HG02884 (cell line): ENCODE measurements at regions not wholly inside any gene's neighbourhood (a gene's known extent, or its start where the extent isn't known, plus 50 kb on each side); places are given as distances from the start of the nearest gene placed in this dataset.
"Not testable (repeated sequence)": the region's sequence is repeated elsewhere in the genome, so short reads cannot be mapped to it uniquely, and the experiment has no call there.

Experiments used
- ATAC-seq: cut with Tn5 transposase; IDR thresholded peaks from one replicate; pipeline ENCODE4 v1.9.1; 2021; ENCODE audit warnings: mild to moderate bottlenecking, moderate library complexity; ENCODE audit not compliant: unreplicated experiment

GRCh38 chr16:21363550-21364223 is 85.6 kb upstream of the CRYM start:
- not testable (repeated sequence) for ATAC-seq

DNA sequence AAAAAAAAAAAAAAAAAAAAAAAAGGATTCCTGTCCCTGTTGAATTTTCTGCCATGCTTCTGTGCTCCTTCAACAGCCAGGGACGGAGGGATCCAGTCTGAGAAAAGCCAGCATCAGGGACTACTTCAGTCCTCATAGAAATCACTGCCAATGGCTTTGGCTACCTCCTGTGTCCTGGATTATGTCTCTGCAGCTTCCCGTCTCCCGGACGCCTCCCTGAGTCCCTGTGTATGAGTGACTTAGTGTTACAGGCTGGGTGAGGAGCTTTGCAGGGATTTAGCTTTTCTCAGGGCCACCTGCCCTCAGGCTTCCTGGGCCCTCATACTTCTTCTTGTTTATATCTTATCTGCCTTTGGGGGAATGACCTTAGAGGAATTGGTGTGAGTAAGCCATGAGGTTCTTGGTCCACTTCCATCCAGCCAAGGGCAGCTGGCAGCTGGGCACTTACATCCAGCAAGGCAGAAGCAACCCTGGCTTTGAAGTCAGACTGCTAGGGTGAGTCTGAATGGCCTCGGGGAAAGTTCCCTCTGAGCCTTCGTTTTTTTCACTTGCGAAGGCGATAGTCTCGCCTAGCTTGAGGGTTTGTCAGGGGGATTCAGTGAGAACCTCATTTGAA is 83.6 kb upstream of the CRYM start:
- ATAC-seq = not testable (repeated sequence)

DNA sequence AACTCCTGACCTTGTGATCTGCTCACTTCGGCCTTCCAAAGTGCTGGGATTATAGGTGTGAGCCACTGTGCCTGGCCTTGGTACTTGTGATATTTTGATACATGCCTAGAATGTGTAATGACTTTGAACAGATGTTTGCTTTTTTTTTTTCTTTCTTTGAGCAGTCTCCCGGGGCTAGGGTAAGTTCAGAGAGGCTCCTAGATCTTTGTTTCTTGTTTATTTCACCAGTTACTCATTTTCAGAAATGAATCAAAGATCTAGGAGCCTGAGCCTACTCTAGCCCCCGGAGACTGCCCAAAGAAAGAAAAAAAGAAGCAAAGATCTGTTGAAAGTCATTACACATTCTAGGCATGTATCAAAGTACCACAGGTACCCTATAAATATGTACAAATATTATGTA is 83.0 kb upstream of the CRYM start:
- ATAC-seq = not testable (repeated sequence)

DNA sequence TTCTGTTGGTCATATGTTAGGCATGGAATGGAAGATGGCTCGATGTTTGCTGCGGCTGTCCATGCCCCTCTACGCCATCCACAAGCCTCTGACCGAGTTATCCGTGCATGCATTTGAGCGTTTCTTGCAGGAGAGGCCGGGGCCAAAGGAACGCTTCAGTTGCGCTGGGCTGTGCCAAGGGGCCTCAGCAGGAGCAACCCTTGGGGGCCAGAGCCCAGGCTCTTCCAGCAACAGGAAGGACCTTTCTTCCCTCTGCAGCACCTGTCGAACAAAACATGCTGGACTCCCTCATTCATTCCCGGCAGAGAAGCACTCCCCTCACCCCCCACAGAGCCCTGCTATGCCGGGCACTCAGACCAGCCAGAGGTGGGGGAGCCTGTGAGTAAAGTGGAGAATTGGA is 81.4 kb upstream of the CRYM start:
- ATAC-seq = not testable (repeated sequence)

DNA sequence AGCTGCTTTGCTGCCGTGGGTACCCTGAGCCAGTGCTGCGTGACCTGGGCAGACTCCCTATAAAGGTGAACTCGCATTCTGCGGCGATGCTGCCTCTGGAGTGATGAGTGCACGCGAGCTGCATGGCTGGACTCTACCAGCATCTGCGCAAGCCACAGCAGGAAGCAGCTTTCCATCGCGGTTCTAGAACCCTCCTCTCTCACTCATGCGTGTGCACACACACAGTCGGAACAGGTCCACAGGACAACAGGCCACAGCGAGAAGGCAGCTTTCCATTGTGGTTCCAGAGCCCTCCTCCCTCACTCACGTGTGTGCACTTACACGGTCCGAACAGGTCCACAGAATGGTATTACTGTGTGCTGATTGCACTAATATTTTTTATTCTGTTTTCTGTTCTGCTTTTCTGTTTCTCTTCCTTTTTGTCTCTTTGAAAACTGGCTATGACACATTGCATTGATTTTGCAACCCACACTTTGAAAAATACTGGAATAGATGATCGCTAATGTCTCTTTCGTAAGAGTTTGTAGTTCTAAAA is 80.2 kb upstream of the CRYM start:
- peak; percentile 53 for ATAC-seq

- ATAC-seq = not testable (repeated sequence)
Measured at GRCh38 chr16:21356308-21356707, 78.2 kb upstream of the CRYM start.

- not testable (repeated sequence) for ATAC-seq
Measured at GRCh38 chr16:21351433-21351832, 73.3 kb upstream of the CRYM start.

DNA sequence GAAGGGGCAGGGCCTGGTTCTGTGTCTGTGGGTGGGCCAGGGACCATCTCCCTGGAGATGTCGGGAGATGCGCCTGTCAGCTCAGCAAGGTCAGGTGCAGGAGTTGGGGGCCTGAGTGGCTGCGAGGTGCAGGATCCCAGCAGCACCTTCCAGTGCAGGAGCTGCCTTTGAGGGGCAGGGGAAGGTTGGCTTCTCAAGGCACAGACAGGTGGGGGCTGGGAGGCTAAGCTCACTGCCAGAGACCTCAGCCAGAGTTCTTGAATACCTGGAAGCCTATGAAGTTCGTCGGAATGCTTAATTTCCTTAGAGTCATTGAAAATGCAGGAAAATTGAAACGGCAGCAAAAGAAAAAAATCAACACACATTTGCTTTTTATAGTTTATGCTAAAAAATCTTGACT is 72.8 kb upstream of the CRYM start:
- not testable (repeated sequence) for ATAC-seq

GRCh38 chr16:21349336-21349735 is 71.2 kb upstream of the CRYM start:
- not testable (repeated sequence) for ATAC-seq

- not testable (repeated sequence) for ATAC-seq
Measured at GRCh38 chr16:21348815-21349214, 70.7 kb upstream of the CRYM start.

DNA sequence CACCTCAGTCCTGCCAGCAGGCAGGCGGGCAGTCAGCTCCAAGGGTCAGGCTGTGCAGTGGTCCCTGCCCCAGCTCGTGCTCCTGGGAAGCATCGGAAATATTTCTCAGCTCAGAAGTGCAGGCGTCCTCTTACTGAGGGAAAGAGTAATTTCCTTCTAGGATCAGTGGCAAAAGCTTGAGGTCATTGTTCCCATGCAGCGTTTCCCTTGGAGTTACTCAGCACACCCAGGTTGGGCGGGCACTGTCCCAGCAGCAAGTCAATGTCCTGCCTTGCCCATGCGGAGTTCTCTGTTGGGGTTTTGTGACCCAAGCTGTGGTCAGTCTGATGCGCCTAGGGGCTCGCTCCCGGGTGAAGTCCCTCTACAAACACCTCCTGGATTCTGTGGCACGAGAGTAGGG is 69.4 kb upstream of the CRYM start:
- not testable (repeated sequence) for ATAC-seq

DNA sequence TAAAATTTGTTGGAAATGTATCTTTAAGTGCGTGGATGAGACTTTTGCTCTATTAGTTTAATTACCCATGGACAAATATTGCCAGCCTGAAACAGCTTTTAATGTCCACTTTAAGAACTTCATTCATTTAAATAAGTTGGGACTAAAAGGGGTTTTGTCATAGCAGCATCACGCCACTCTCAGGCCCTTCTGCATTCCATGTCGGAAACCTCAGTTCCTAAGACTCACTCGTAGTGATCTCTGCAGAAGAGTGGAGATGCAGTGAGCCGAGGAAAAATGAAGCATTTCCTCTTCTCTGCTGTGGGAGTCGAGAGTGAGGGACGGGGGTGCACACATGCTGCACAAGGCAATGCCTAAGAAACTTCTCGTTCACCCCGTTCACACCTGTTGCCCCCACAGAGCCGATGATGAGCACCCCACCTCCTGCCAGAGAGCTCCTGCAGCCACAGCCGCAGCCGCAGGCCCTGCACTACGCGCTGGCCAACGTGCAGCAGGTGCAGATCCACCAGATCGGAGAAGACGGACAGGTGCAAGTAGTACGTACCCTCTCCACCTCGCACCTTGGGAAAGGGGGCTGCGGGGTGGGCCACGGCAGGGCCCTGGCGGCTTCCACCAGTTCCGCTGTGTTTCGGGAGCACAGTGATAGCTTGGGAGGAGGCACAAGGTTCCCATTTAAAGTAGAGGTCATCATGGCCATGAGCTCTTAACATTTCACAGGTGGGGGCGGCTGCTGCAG is 68.8 kb upstream of the CRYM start:
- not testable (repeated sequence) for ATAC-seq

DNA sequence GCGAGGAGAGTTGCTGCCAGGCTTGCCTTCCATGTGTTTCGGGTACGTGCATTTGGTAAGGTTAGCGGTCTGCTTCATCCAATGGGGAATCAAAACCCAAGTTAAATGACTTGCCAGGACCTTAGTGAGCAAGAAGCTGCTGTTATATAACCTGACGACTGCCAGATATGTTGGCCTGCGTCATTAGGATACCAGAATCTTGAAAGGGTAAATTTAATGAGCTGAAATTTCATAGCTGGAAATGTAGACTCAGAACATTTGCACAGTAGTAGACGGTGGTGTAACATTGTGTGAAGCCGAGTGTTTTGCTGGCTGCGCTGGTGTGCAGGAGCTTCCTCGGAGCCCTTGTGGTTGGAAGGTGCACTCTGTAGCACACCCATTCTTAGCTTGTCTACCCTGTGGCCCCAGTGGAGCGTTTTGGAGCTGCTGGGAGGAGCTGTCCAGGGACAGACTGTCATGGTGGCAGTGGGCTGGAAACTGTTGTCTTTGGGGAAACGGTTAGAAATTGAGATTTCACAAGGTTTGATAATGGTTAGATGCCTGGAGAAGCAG is 66.3 kb upstream of the CRYM start:
- not testable (repeated sequence) for ATAC-seq

- no peak for ATAC-seq
Measured at GRCh38 chr16:21341101-21341500, 63.0 kb upstream of the CRYM start.

- ATAC-seq = no peak
Measured at GRCh38 chr16:21339941-21340340, 61.9 kb upstream of the CRYM start.

DNA sequence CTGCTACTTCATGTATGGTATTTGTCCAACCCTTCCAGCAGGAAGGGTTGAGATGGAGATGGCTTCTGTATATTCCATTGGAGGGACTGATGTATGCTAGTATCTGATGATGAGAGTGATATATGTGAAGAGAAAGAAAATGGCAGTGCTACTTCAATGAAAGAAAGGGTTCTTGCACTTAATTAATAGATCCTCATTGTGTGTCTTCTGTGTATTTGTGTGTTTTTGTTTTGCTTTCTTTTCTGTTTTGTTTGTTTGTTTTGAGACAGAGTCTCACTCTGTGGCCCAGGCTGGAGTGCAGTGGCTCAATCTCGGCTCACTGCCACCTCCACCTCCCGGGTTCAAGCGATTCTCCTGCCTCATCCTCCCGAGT is 61.2 kb upstream of the CRYM start:
- no peak for ATAC-seq

DNA sequence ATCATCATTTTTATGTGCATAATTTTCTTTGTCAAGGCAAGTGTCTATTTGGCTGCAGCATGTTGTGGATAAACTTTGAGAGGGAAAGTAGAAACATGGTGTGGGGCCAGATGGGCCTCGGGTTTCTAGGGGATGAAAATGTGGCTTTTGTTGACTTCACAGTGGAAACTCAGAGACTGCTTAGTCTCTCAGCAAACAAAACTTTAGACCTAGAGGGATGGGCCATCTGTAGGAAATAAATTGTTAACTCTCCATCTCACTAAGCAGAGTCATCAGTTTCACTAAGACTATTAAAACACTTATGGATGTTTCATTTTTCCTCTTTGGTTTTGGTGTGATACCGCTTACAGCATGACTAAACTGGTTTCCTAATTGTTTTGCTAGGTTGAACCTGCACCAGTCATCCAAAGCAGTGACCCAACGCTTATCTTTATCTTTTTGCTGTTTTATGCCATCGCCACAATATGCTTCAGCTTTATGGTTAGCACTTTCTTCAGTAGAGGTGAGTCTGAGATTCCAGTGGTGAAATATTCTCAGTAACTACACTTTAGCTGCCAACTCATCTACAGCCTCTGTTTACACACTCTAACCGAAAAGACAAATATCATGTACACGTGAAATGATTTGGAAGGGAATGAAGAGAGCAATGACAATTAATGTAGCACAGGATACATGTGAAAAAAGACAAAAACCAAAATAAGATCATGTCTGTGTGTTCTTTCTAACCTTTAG is 60.6 kb upstream of the CRYM start:
- ATAC-seq = no peak

GRCh38 chr16:21336231-21336630 is 58.1 kb upstream of the CRYM start:
- ATAC-seq = no peak

- ATAC-seq = not testable (repeated sequence)
Measured at GRCh38 chr16:21334188-21335146, 56.4 kb upstream of the CRYM start.

- ATAC-seq = not testable (repeated sequence)
Measured at GRCh38 chr16:21333683-21334082, 55.6 kb upstream of the CRYM start.
